SK-N-SH (cell line): ENCODE measurements at regions not wholly inside any gene's neighbourhood (a gene's known extent, or its start where the extent isn't known, plus 50 kb on each side); places are given as distances from the start of the nearest gene placed in this dataset.

Source experiments
- CTCF ChIA-PET: fragments of 300-600, 350-600 bp; formaldehyde crosslinking; extraction: SDS; loops from one replicate; lab custom pipeline; 2021; lab: Yijun Ruan, JAX
- POLR2A ChIA-PET: fragments of 350-600 bp; sonication (Branson Sonifier 250); formaldehyde crosslinking; extraction: SDS; loops from one replicate; lab custom pipeline; 2020; ENCODE audit warnings: antibody characterized with exemption, inconsistent platforms; lab: Yijun Ruan, JAX
- DNase-seq: peaks from one replicate; pipeline ENCODE4 v3.0.0; 2012
- H2AFZ ChIP-seq: fragments of 200-600 bp; sonication (generic); 2 replicates; pipeline ENCODE4 v1.8.1; 2016; ENCODE audit warnings: antibody characterized with exemption, mild to moderate bottlenecking, low read depth
- H3F3A ChIP-seq: fragments of 200-600 bp; sonication (generic); replicated peaks from 2 replicates; pipeline ENCODE3; 2016; ENCODE audit warnings: antibody characterized with exemption, mild to moderate bottlenecking; ENCODE audit not compliant: insufficient read depth
- H3K27ac ChIP-seq, 2 experiments: fragments of 200-500 bp in 1 of 2; fragments of 200-600 bp in 1 of 2; sonication (Bioruptor generic) in 1 of 2; sonication (generic), shearing (Covaris generic) in 1 of 2; 2 replicates each; pipeline versions ENCODE4 v1.5.1 to v1.6.1; 2014 to 2016; ENCODE audit warnings: low read depth in 2 of 2, inconsistent platforms in 1 of 2, low read length in 1 of 2, mild to moderate bottlenecking in 1 of 2, mixed read lengths in 1 of 2
- H3K27me3 ChIP-seq: fragments of 200-600 bp; sonication (generic), shearing (Covaris generic); 2 replicates; pipeline ENCODE4 v1.6.1; 2016; ENCODE audit warnings: mixed run types; ENCODE audit not compliant: insufficient read depth
- H3K36me3 ChIP-seq, 2 experiments: fragments of 200-500 bp in 1 of 2; fragments of 200-600 bp in 1 of 2; sonication (Bioruptor generic) in 1 of 2; sonication (generic) in 1 of 2; replicated peaks in 1 of 2; 2 replicates each; pipeline versions ENCODE3 to v1.5.1; 2014 to 2016; ENCODE audit warnings: low read length in 1 of 2, mild to moderate bottlenecking in 1 of 2; ENCODE audit not compliant: insufficient read depth in 2 of 2, control insufficient read depth in 1 of 2
- H3K4me1 ChIP-seq, 2 experiments: fragments of 200-500 bp in 1 of 2; fragments of 200-600 bp in 1 of 2; sonication (Bioruptor generic) in 1 of 2; sonication (generic), shearing (Covaris generic) in 1 of 2; 2 replicates each; pipeline versions ENCODE4 v1.5.1 to v1.6.1; 2014 to 2016; ENCODE audit warnings: low read depth in 1 of 2, low read length in 1 of 2, mixed run types in 1 of 2; ENCODE audit not compliant: insufficient read depth in 2 of 2, control insufficient read depth in 1 of 2
- H3K4me2 ChIP-seq: fragments of 200-600 bp; sonication (generic), shearing (Covaris generic); 2 replicates; pipeline ENCODE4 v1.6.1; 2017; ENCODE audit warnings: mixed run types
- H3K4me3 ChIP-seq, 2 experiments: fragments of 200-500 bp in 1 of 2; fragments of 200-600 bp in 1 of 2; sonication (Bioruptor generic) in 1 of 2; sonication (generic), shearing (Covaris generic) in 1 of 2; 2 replicates each; pipeline versions ENCODE4 v1.5.1 to v1.8.1; 2014 to 2016; ENCODE audit warnings: low read depth in 2 of 2, inconsistent platforms in 1 of 2, low read length in 1 of 2, mild to moderate bottlenecking in 1 of 2, mixed read lengths in 1 of 2, moderate library complexity in 1 of 2
- H3K79me2 ChIP-seq: fragments of 200-600 bp; sonication (generic); 2 replicates; pipeline ENCODE4 v1.8.1; 2017; ENCODE audit warnings: mild to moderate bottlenecking; ENCODE audit not compliant: insufficient read depth
- H3K9ac ChIP-seq: fragments of 200-600 bp; sonication (generic); 2 replicates; pipeline ENCODE4 v1.6.1; 2017; ENCODE audit warnings: mixed run types
- H3K9me2 ChIP-seq: fragments of 200-600 bp; sonication (generic); 2 replicates; pipeline ENCODE4 v1.6.1; 2017; ENCODE audit warnings: mixed run types
- H3K9me3 ChIP-seq: fragments of 200-600 bp; sonication (generic); 2 replicates; pipeline ENCODE4 v1.6.1; 2017; ENCODE audit warnings: mixed run types, mild to moderate bottlenecking, moderate library complexity
- H4K20me1 ChIP-seq: fragments of 200-600 bp; sonication (generic); 2 replicates; pipeline ENCODE4 v1.6.1; 2017; ENCODE audit warnings: mild to moderate bottlenecking, mixed run types; ENCODE audit not compliant: insufficient read depth
- CHD2 ChIP-seq: fragments of 150-350 bp; IDR thresholded peaks from 2 replicates; pipeline ENCODE4 v1.6.1; 2018; ENCODE audit warnings: low read length; ENCODE audit not compliant: partially characterized antibody
- CTCF ChIP-seq: fragments of 200-600 bp; sonication (generic); IDR thresholded peaks from 2 replicates; pipeline ENCODE4 v1.6.1; 2017; ENCODE audit warnings: antibody characterized with exemption, mild to moderate bottlenecking, moderate library complexity
- FOSL2 ChIP-seq: IDR thresholded peaks from 2 replicates; pipeline ENCODE4 v1.4.0; 2012; ENCODE audit warnings: low read depth, mild to moderate bottlenecking, moderate library complexity, borderline replicate concordance
- FOXJ3 ChIP-seq: sonication (generic); formaldehyde crosslinking; IDR thresholded peaks from 2 replicates; pipeline ENCODE4 v1.5.1; 2020; ENCODE audit warnings: mild to moderate bottlenecking, missing genetic modification reagents
- GABPA ChIP-seq: IDR thresholded peaks from 2 replicates; pipeline ENCODE4 v1.4.0; 2012; ENCODE audit warnings: low read depth, mild to moderate bottlenecking
- IRF3 ChIP-seq: fragments of 150-350 bp; IDR thresholded peaks from 2 replicates; pipeline ENCODE4 v1.6.1; 2016; ENCODE audit warnings: mild to moderate bottlenecking, low read depth, low read length
- JUND ChIP-seq: IDR thresholded peaks from 2 replicates; pipeline ENCODE4 v1.4.0; 2012
- RCOR1 ChIP-seq: fragments of 150-350 bp; IDR thresholded peaks from 2 replicates; pipeline ENCODE4 v1.6.1; 2017; ENCODE audit warnings: antibody characterized with exemption, low read length
- RXRA ChIP-seq: IDR thresholded peaks from 2 replicates; pipeline ENCODE4 v1.4.0; 2012; ENCODE audit warnings: low read depth, mild to moderate bottlenecking, borderline replicate concordance
- TAF1 ChIP-seq: IDR thresholded peaks from 2 replicates; pipeline ENCODE4 v1.6.1; 2012; ENCODE audit warnings: low read depth, mild to moderate bottlenecking, low read length, moderate library complexity, borderline replicate concordance
- USF1 ChIP-seq: IDR thresholded peaks from 2 replicates; pipeline ENCODE4 v1.4.0; 2012; ENCODE audit warnings: low read depth, borderline replicate concordance
- WGBS: methylation state at CpG from one replicate; pipeline ENCODE4 v1.1.6; 2017; ENCODE audit warnings: low lambda C conversion rate; 5-methylcytosine and 5-hydroxymethylcytosine counted together

- Histone ChIP-seq H3F3A (no peaks in the 10 kb centered on the region), H3K27ac (peak overlapping the region in 1 of 2 experiments; percentile 28; a peak in 1 of 4 replicates), H3K4me1 (peaks cover 0 to 2% of the 10 kb centered on the region in 2 experiments; a peak in 2 of 4 replicates)
- no peak for DNase-seq
- POLR2A ChIA-PET: no interaction called here
- TF ChIP-seq FOSL2 (no peak), RXRA (no peak), GABPA (no peak), JUND (no peak), CHD2 (no peak), USF1 (no peak), IRF3 (no peak), TAF1 (no peak), RCOR1 (no peak), FOXJ3 (no peak)
- TF ChIP-seq, all 33 proteins: peak for 0
- Histone ChIP-seq H3K79me2 (no peaks in the 10 kb centered on the region), H3K9me2 (no peaks in the 10 kb centered on the region), H3K4me2 (no peak overlapping the region), H4K20me1 (no peaks in the 10 kb centered on the region), H3K36me3 (no peaks in the 10 kb centered on the region), H3K9ac (no peak overlapping the region), H2AFZ (no peak overlapping the region), H3K9me3 (no peaks in the 10 kb centered on the region), H3K27me3 (no peaks in the 10 kb centered on the region), H3K4me3 (no peak overlapping the region)
- CTCF ChIA-PET: interaction anchor here (0.7 kb wide), 1 partner anchor 63 kb away, joined by 3 read pairs; no protein-coding TSS in a partner anchor
- WGBS: 8% methylated on average over 3 of the region's 3 CpGs
These were observed 578.2 kb downstream of the KLHL13 start for GRCh38 chrX:117538178-117539089.

GRCh38 chrX:117532339-117532738 is 584.3 kb downstream of the KLHL13 start:
- Histone ChIP-seq H3K79me2 (no peaks in the 10 kb centered on the region), H3K9me2 (no peaks in the 10 kb centered on the region), H3K9ac (no peak overlapping the region), H3K4me3 (no peak overlapping the region), H4K20me1 (no peaks in the 10 kb centered on the region), H3K9me3 (no peaks in the 10 kb centered on the region), H3K4me2 (no peak overlapping the region), H3F3A (no peaks in the 10 kb centered on the region), H3K27ac (no peak overlapping the region), H3K36me3 (no peaks in the 10 kb centered on the region), H3K4me1 (no peaks in the 10 kb centered on the region), H2AFZ (no peak overlapping the region), H3K27me3 (no peaks in the 10 kb centered on the region)
- ChIA-PET POLR2A (no interaction called here), CTCF (no interaction called here)
- no peak for DNase-seq
- TF ChIP-seq CTCF: no peak
